ENCODE measurements at regions not wholly inside any gene's neighbourhood (a gene's known extent, or its start where the extent isn't known, plus 50 kb on each side); places are given as distances from the start of the nearest gene placed in this dataset.

GRCh38 chr7:42617806-42618457 lies 293.9 kb downstream of the C7orf25 start:
- no peak for DNase-seq (ENCODE audit: low spot score)

DNA sequence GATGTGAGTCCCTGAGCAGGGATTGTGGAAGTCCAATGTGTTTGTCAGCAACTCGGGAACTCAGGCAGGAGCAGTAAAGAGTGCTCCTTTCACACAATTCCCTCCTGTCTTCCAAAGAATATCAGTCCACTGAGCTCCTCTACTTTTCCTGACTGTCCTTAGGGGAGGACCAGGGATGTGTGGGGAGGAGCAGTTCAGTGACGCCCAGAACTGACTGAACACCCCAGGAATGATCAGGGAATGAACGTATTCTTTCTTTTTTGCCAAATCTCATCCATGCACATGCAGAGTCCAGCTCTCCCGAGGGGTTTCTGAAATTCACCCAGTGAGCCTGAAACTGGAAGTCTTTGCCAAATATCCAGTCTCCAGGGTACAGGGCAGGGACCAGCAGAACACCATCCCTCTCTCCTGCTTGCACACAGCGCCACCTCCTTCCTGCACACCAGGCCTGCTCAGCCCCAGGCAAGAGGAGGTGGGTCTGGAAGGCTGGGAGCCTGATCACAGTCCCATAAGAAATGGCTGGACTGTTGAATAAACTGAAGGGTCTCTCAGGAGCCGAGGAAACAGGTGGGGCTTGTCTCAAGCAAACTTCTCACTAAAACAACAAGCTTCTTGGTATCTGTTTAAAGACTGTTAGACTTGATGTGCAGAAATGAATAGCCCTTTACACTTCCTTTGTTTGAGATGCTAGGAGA lies 294.7 kb downstream of the C7orf25 start:
- no peak for DNase-seq (ENCODE audit: low spot score)

DNA sequence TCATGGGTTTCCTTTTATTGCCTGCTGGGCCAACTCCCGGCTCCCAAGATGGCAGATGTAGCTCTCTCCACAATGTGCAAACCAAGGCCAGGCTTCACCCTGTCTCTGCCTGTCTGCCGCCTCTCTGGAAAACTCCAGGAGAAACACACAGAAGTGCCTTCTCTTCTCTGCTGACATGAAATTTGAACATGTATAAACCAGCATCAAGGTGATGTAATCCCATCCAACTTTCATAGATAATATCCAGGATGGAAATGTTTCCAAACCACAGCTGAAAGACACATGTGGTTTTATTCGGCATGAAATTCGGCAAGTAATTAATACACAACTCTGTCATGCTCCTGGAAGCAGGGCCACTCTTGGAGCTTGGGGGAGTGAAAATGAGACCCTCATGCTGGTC lies 297.2 kb downstream of the C7orf25 start:
- no peak for DNase-seq (ENCODE audit: low spot score)

DNA sequence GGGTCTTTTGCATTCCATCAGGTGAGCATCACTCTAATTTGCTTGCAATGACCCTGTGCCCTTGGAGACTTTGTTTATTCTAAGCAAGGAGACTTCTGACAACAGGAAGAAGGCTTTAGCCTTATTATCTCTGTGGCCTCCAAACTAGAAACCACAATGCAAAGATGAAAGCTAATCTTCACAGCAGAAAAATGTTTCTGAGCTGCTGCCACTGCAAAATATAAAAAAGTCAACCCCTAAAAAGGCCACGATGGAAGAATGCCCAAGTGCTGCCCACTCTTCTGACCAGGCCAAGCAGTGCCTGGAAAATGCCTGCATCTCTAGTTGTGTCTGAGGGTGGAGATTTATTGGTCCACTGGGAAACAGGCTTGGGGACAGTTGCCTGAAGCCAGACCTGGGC lies 299.9 kb downstream of the C7orf25 start:
- DNase-seq (ENCODE audit: low spot score) = no peak

DNA sequence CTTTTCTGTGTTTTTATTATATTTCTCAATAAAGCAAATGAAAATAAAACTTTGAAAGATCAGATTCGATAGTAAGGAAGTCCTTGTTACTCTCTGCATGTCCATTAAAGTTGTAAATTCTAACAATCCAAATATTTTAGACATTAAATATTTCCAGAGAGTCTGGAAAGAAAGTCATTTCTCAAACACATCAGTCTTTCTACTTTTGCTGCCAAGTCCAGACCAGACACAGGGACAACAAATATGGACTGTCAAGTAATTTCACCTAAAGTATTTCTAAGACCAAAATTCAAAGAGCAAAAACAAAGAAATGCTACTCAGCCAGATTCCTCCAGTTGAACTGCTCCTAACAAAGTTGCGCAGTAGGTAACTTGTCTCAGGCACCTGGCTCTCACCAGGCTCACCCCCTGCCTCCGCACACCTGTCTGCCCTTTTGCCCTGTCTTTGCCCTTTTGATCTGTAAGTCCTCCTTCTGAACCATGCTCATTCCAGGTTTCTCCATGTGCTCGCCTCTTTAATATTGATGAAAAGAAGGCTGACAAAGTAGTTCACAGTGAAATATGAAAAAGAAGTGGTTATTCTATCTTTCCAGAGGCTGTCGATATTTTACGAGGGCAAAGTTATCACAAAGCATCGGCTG lies 300.5 kb downstream of the C7orf25 start:
- no peak for DNase-seq (ENCODE audit: low spot score)

DNA sequence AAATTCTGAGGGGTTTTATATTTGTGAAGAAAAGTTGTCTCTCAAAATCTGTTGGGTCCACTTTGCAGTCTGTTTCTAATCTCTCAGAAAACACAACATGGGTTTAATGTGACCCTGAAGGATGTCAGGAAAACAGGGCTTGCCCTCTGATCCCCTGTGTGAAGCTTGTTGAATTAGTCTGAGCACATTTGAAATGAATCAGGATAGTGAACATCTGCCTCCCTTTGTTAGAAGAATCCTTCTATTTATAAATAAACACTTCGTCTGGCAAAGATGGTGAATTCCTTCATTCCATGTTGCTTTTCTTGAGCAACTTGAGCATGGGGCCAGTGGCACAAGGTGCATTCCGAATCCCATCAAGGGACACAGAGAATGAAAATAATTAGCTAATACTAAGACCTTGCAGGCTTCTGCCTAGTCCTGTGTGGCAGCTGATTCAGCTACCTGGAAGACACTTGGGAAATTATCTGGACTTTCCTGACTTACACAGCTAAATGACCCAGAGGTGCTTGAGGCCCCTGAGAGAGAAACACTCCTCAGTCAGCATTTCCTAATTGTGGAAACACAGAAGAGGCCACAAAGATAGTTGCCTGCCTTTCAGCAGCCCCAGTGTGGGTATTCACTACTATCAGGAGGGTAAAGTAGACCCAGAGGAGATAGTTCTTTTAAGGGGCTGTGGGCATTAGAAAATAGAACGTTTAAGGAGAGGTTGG lies 305.5 kb downstream of the C7orf25 start:
- DNase-seq (ENCODE audit: low spot score) = no peak

DNA sequence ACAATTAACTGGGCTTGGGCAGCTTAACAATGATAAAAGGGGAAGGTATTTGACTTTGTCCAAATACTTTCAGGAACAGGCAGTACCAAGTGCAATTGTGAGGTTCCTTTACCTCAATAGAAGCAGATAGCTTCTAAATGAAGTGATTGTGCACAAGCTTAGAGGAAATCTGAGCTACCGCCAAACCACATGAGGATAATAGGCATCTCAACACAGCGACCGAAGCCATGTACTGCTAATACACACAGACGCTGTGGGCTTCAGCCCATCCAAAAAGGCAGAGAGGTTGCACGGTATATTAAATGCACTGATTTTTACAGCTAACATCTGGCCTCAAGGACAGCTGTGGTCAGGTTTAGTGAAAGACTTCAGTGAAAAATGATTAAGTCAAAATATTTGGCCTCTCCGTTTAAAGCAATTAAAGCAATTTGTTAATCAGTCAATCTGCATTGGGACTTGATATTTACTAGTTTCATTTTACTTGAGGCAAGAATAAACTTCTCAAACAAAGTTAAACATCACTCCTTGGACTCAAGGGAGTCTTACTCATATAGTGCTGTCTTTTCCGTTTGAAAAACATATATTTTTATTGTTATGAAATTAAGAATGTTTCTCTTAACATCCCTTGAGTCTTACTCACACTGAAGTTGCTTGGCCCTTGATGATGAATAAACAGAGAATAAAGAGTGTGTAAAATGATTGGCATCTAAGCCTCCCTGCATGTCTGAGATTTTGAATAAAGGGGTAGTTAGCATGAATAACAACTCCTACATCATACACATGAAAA lies 306.3 kb downstream of the C7orf25 start:
- DNase-seq (ENCODE audit: low spot score) = no peak

DNA sequence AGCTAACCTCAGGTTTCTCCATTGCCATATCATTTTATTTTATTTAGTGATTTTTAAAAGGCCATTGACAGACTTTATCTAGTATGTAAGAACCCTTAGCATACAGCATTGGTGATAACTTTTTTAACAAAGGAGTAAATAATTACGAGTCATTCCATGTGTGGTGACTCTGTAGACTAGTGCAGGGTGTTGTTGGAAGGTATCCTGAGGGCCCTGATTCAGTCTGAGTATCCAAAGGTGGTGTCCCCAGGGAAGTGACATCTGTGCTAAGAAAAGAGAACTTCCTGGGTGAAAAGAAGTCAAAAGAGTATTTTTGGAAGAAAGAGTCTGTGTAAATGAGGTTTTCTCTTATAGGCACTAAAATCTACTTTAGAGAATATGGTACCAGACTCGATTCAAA lies 308.4 kb downstream of the C7orf25 start:
- no peak for DNase-seq (ENCODE audit: low spot score)

DNA sequence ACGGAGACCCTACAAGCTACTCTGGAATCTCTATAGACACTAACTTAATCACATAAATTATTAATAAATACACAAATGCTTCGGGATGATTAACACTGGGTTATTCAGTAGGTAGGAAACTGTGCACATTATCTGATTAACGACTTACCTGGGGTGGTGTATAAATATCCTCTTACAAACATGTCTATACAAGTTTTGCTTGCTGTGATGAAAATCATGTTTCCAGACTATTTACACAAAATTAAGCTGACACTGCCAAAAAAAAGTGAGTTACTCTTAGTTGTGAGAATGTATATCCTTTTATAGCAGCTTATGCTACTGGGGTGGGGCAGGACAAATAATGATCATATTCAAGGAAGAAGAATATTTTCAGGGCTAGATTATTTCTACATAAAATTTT lies 314.6 kb downstream of the C7orf25 start:
- DNase-seq (ENCODE audit: low spot score) = no peak

DNA sequence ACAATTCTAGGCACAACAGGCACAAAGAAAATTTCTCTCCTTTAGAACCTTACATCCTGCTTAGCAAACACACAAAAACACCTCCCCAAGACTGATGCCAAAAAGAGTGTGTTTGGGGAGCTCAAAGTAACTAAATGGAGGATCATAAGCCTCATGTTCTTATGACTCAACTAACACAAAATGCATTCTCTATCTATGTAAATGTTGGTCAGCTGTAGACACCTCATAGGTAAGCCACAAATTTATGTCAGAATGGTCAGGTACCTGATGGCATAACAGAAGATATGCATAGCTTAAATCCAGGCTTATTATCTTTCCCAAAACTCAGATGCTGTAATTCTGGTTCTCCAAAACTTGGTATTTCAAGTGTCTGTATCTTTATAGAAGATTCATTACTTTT lies 315.1 kb downstream of the C7orf25 start:
- DNase-seq (ENCODE audit: low spot score) = no peak

DNA sequence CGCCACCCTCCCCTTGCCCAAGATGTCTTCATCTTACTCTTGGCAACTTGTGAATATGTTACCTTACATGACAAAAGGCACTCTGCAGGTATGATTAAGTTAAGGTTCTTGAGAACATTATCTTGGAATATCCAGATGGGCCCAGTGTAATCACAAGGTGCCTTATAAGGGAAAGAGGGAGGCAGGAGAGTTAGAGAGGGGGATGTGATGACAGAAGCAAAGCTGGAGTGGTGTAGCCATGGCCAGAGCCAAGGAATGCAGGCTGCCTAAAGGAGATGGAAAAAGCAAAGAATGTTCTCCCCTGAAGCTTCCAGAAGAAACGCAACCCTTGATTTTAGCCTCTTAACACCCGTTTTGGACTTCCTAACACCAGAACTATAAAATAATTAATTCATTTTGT lies 318.0 kb downstream of the C7orf25 start:
- no peak for DNase-seq (ENCODE audit: low spot score)

DNA sequence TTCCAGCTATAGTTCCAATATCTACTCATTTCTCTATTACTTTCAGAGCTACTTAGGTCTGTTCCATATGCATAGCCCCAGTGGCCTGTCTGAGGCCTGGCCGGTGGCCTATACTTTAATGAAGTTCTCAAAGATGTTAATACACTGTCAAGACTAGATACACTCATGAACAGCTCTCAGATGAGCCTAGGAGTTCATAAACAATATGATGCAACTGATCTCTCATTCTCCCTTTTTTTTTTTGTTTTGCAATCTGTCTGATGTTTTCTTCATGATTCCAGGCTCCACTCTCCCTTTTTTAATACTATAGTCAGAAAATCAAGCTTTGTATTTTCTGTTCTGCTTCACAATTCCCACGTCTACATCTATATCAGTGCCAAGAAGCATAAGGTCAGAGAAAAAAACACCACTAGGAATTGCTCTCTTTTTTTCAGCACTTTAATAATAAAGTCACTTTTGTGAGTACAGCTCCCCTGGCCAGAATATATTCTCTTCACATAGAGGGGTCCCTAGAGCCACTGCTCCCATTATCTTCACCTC lies 321.0 kb downstream of the C7orf25 start:
- no peak for DNase-seq (ENCODE audit: low spot score)

DNA sequence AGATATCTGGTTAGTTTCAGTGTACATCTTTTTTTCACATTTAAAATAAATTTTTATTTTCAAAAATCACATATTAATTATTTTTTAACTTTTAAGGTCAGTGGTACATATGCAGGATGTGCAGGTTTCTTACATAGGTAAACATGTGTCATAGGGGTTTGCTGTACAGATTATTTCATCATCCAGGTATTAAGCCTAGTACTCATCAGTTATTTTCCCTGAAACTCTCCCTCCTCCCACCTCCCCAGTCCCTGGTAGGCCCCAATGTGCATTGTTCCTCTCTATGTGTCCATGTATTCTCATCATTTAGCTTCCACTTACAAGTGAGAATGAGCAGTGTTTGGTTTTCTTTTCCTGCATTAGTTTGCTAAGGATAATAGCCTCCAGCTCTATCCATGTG lies 323.0 kb downstream of the C7orf25 start:
- DNase-seq (ENCODE audit: low spot score) = no peak

DNA sequence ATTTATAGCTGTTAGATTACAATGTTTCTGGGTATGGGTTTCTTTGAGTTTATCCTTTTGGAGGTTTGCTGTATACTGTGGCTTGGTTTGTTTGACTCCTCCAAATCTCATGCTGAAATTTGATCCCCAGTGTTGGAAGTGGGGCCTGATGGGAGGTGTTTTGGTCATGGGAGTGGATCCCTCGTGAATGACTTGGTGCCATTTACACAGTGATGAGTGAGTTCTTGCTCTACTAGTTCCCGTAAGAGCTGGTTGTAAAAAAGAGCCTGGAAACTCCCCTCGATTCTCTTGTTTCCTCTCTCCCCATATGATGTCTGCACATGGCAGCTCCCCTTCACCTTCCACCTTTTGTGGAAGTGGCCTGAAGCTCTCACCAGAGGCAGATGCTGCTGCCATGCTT lies 324.1 kb downstream of the C7orf25 start:
- no peak for DNase-seq (ENCODE audit: low spot score)

DNA sequence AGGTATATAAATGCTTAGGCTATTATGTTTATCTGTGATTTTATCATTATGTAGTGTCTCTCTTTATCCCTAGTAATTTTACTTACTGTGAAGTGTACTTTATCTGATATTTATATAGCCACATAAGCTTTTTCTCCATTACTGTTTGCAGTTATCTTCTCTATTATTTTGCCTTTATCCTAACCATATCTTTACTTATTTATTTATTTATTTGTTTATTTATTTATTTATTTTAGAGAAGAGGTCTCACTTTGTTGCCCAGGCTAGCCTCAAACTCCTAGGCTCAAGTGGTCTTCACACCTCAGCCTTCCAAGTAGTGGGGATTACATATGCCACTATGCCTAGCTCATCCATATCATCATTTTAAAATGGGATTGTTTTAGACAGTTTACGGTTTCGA lies 331.8 kb downstream of the C7orf25 start:
- no peak for DNase-seq (ENCODE audit: low spot score)

- DNase-seq (ENCODE audit: low spot score) = no peak
Observed at GRCh38 chr7:42575171-42575570, 336.7 kb downstream of the C7orf25 start.

DNA sequence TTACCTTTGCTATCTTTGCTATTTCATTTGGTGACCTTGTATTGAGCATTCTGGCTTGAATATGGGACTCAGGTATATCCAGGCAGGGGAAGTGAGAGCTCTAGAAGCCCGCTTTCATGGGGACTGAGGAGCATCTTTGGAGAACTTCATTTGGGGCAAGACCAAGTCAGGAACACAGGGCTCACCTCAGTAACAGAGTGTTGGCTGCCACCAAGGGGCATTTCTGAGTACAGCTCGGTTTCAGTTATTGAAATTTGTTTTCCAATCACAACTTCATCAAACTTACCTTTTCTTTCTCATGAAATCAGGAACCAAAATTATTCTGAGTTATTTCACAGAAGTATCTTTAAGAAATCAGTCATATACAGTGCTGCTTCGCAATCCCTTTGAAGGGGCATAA lies 337.2 kb downstream of the C7orf25 start:
- no peak for DNase-seq (ENCODE audit: low spot score)

DNA sequence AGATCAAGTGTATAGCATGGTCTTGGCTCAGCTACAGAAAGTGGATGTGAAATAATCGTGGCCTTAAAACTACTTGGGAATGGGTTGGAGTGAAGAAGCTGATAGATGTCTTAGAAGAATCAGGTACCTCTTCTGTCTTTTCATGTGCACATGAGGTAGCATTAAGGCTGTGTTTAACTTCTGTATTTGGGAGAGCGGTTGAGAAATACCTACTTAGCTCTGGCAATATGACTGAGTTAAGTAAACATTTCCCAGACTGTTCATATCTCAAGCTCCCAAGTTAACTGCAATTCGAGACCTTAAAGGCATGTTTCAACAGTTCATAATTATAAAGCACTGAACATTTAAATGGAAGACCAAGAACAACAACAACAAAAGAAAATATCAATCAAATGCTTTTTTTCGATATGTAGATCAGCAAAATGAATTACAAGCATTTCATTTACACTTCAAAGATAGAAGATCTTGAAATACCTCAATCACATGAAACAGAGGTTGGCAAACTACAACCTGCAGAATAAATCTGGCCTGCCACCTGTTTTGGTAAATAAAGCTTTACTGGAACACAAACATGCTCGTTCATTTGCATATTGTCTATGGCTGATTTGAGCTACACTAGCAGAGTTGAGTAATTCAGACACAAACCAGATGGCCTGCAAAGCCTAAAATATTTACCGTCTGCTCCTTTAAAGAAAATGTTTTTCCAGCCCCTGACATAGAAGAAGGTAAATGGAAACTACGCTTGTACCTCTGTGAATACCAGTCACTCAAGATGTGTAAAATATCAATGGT lies 337.1 kb upstream of the GLI3 start:
- no peak for DNase-seq (ENCODE audit: low spot score)

DNA sequence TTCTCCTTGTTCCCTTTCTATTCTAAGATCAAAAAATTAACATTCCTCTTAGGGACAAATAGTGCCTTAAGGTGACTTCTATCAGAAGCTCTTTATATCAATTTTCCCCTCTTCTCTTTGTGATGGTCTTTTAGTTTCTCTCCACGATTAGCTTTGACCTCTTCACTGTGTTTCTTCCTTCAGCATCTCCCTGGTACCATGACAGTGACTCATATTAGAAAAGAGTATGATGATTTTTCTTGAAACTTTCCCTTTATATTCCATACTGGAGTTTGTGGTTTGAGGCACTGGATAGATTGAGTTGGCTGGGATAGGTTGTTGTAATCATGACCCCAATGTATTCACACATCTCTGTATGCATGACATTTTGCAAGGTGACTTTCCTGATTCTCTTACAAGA lies 335.6 kb upstream of the GLI3 start:
- no peak for DNase-seq (ENCODE audit: low spot score)

DNA sequence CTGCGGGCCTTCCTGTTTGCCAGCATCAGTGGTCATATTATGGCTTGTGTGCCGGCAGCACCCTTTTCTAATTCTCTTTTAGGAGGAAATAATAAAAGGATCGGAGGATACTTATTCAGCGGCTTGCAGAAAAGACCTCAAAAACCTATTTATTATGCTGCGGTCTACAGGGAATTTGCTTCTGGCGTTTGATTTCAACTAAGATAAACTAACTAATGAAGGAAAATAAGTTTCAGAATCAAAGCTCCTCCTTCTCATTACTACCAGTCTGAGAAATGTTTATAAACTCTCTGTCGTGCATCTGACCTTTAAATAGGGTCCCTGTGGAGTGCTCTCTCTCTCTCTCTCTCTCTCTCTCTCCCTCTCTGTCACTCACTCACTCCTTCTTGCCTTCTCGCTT lies 335.0 kb upstream of the GLI3 start:
- no peak for DNase-seq (ENCODE audit: low spot score)

- no peak for DNase-seq (ENCODE audit: low spot score)
Observed at GRCh38 chr7:42570944-42571343, 333.9 kb upstream of the GLI3 start.

Data from D341Med (cell line).